ENCODE measurements at regions not wholly inside any gene's neighbourhood (a gene's known extent, or its start where the extent isn't known, plus 50 kb on each side); places are given as distances from the start of the nearest gene placed in this dataset.

DNA sequence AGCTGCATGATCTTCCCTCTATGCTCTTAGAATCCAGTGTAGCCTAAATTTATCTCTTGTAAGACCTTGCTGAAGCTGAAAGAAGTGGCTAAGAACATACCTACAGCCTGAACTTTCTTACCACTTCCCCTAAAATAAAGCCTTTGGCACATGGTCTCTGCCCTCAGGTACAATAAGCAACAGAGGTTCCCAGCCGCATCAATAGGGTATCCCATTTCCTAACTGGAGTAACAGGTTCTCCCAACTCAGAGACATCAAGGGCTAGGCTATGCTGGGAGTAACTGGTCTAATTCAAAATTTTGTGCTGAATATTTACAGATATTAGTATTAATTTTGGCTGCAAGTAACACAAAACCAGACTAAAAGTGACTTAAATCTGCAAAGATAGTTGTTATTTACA lies 335.8 kb upstream of the TRPC7 start:
- no peak for DNase-seq (ENCODE audit: low spot score in 2 of 2)
- intact Hi-C loops (cut with DNase I; ENCODE audit: low total_unique reads), result no loop called here
- no peak overlapping the region for H3K4me3 ChIP-seq (ENCODE audit: low read depth, poor library complexity, severe bottlenecking)
- TF ChIP-seq POLR2A (IDR thresholded peaks at IDR 0.05), result no peak
- TF ChIP-seq, protein P1, sequence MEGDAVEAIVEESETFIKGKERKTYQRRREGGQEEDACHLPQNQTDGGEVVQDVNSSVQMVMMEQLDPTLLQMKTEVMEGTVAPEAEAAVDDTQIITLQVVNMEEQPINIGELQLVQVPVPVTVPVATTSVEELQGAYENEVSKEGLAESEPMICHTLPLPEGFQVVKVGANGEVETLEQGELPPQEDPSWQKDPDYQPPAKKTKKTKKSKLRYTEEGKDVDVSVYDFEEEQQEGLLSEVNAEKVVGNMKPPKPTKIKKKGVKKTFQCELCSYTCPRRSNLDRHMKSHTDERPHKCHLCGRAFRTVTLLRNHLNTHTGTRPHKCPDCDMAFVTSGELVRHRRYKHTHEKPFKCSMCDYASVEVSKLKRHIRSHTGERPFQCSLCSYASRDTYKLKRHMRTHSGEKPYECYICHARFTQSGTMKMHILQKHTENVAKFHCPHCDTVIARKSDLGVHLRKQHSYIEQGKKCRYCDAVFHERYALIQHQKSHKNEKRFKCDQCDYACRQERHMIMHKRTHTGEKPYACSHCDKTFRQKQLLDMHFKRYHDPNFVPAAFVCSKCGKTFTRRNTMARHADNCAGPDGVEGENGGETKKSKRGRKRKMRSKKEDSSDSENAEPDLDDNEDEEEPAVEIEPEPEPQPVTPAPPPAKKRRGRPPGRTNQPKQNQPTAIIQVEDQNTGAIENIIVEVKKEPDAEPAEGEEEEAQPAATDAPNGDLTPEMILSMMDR (IDR thresholded peaks at IDR 0.05), result no peak
- WGBS, 2 donors, result 43 to 62% methylated on average over 1 of the region's 1 CpG

DNA sequence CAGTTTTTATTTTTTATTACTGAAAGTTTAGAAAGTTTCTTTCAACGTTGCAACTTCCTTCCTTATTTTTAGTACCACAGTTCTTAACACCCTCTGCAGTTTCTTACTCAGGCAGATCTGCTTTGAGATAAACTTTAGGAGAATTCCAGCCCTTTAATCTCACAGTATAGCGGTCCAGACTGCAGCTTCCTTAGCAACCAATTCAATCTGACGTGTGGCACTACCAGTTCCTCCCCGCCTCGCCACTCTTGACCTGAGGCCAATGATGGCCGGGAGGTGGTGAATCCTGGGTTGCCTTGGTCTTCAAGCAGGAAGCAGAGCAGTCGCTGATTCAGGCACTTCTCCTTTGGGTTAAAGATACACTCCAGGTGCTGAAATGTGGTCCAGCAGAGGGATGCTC lies 334.3 kb upstream of the TRPC7 start:
- no peak overlapping the region for H3K4me3 ChIP-seq (ENCODE audit: low read depth, poor library complexity, severe bottlenecking)
- intact Hi-C loops (cut with DNase I; ENCODE audit: low total_unique reads), result no loop called here
- 42 to 61% methylated on average over 7 of the region's 7 CpGs for WGBS, 2 donors
- DNase-seq (ENCODE audit: low spot score in 2 of 2), result no peak
- TF ChIP-seq, protein P1 (IDR thresholded peaks at IDR 0.05), result no peak
- no peak for TF ChIP-seq POLR2A (IDR thresholded peaks at IDR 0.05)

GRCh38 chr5:136698970-136699369 lies 333.6 kb upstream of the TRPC7 start:
- intact Hi-C loops (cut with DNase I; ENCODE audit: low total_unique reads), result no loop called here
- no peak for TF ChIP-seq POLR2A (IDR thresholded peaks at IDR 0.05)
- WGBS, 2 donors, result 73 to 79% methylated on average over 5 of the region's 5 CpGs
- no peak overlapping the region for H3K4me3 ChIP-seq (ENCODE audit: low read depth, poor library complexity, severe bottlenecking)
- no peak for DNase-seq (ENCODE audit: low spot score in 2 of 2)

GRCh38 chr5:136694258-136694657 lies 328.9 kb upstream of the TRPC7 start:
- TF ChIP-seq POLR2A (IDR thresholded peaks at IDR 0.05), result no peak
- TF ChIP-seq, protein P1 (IDR thresholded peaks at IDR 0.05), result no peak
- 66 to 78% methylated on average over 4 of the region's 4 CpGs for WGBS, 2 donors
- intact Hi-C loops (cut with DNase I; ENCODE audit: low total_unique reads), result no loop called here
- no peak for DNase-seq (ENCODE audit: low spot score in 2 of 2)
- no peak overlapping the region for H3K4me3 ChIP-seq (ENCODE audit: low read depth, poor library complexity, severe bottlenecking)

- 34 to 97% methylated on average over 2 of the region's 2 CpGs for WGBS, 2 donors
- no peak for TF ChIP-seq POLR2A (IDR thresholded peaks at IDR 0.05)
- TF ChIP-seq, protein P1 (IDR thresholded peaks at IDR 0.05), result no peak
- intact Hi-C loops (cut with DNase I; ENCODE audit: low total_unique reads), result no loop called here
- H3K4me3 ChIP-seq (ENCODE audit: low read depth, poor library complexity, severe bottlenecking), result no peak overlapping the region
- DNase-seq (ENCODE audit: low spot score in 2 of 2), result no peak
Observed at GRCh38 chr5:136689552-136689951, 324.2 kb upstream of the TRPC7 start.

- intact Hi-C loops (cut with DNase I; ENCODE audit: low total_unique reads), result no loop called here
Observed at GRCh38 chr5:136686192-136686872, 321.0 kb upstream of the TRPC7 start.

More at GRCh38 chr5:136686192-136686872, 321.0 kb upstream of the TRPC7 start:
- 30 to 36% methylated on average over 1 of the region's 1 CpG for WGBS, 2 donors
- no peak for DNase-seq (ENCODE audit: low spot score in 2 of 2)
- H3K4me3 ChIP-seq (ENCODE audit: low read depth, poor library complexity, severe bottlenecking), result no peak overlapping the region
- no peak for TF ChIP-seq POLR2A (IDR thresholded peaks at IDR 0.05)
- TF ChIP-seq, protein P1 (IDR thresholded peaks at IDR 0.05), result no peak

Measured in lower leg skin (tissue), 4 donors.